Lung (tissue), 11 donors: ENCODE measurements at regions not wholly inside any gene's neighbourhood (a gene's known extent, or its start where the extent isn't known, plus 50 kb on each side); places are given as distances from the start of the nearest gene placed in this dataset.
"Not testable (repeated sequence)": the region's sequence is repeated elsewhere in the genome, so short reads cannot be mapped to it uniquely, and the experiment has no call there.

Experiments
- ATAC-seq: fragments of 200-7000 bp; cut with Tn5 transposase; one replicate; pipeline ENCODE4 v1.9.1; 2020; ENCODE audit warnings: moderate number of reproducible peaks; ENCODE audit not compliant: insufficient read depth, low FRiP score
- DNase-seq, 3 donors: peaks; one replicate each; pipeline ENCODE4 v3.0.0-alpha.2; 2013 to 2017
- H3K27ac ChIP-seq, 2 donors: one replicate each; pipeline ENCODE4 v1.5.1; 2013; ENCODE audit warnings: mild to moderate bottlenecking in 2 of 2, moderate library complexity in 2 of 2, control low read depth in 1 of 2, inconsistent platforms in 1 of 2, low read depth in 1 of 2, low read length in 1 of 2
- H3K27me3 ChIP-seq, 3 donors: one replicate each; pipeline ENCODE4 v1.5.1; 2013; ENCODE audit warnings: low read length in 2 of 3; ENCODE audit not compliant: control insufficient read depth in 3 of 3, insufficient read depth in 3 of 3
- H3K36me3 ChIP-seq, 4 donors: one replicate each; pipeline ENCODE4 v1.5.1; 2013; ENCODE audit warnings: low read length in 4 of 4, mild to moderate bottlenecking in 1 of 4, moderate library complexity in 1 of 4; ENCODE audit not compliant: control insufficient read depth in 4 of 4, insufficient read depth in 4 of 4
- H3K4me1 ChIP-seq, 5 donors: one replicate each; pipeline ENCODE4 v1.5.1; 2013; ENCODE audit warnings: low read length in 5 of 5, mild to moderate bottlenecking in 2 of 5, moderate library complexity in 1 of 5; ENCODE audit not compliant: control insufficient read depth in 5 of 5, insufficient read depth in 5 of 5
- H3K4me3 ChIP-seq: one replicate; pipeline ENCODE4 v1.5.1; 2013; ENCODE audit warnings: mild to moderate bottlenecking, control low read depth, moderate library complexity
- H3K9ac ChIP-seq, 2 donors: one replicate each; pipeline ENCODE4 v1.5.1; 2013; ENCODE audit warnings: low read length in 2 of 2, control low read depth in 1 of 2; ENCODE audit not compliant: insufficient read depth in 1 of 2
- H3K9me3 ChIP-seq, 4 donors: one replicate each; pipeline ENCODE4 v1.5.1; 2013; ENCODE audit warnings: low read length in 3 of 4, mild to moderate bottlenecking in 1 of 4, moderate library complexity in 1 of 4; ENCODE audit not compliant: control insufficient read depth in 4 of 4, insufficient read depth in 3 of 4
- WGBS, 2 donors: extraction: QIAGEN DNeasy Blood & Tissue Kit; methylation state at CpG; one replicate each; pipeline ENCODE4 v1.1.7; 2013; 5-methylcytosine and 5-hydroxymethylcytosine counted together
- TF ChIP-seq, protein P1 (sequence below): IDR thresholded peaks from 2 replicates; pipeline ENCODE4 v1.5.1; 2012; ENCODE audit warnings: mild to moderate bottlenecking; ENCODE audit errors: control extremely low read depth, extremely low read depth
- donor health status: control.
- donor health status: control.
- donor health status: Bipolar disorder and iron deficiency.
- donor health status: healthy.
- donor health status: DM: yes; HTN: yes; CAD: no.

DNA sequence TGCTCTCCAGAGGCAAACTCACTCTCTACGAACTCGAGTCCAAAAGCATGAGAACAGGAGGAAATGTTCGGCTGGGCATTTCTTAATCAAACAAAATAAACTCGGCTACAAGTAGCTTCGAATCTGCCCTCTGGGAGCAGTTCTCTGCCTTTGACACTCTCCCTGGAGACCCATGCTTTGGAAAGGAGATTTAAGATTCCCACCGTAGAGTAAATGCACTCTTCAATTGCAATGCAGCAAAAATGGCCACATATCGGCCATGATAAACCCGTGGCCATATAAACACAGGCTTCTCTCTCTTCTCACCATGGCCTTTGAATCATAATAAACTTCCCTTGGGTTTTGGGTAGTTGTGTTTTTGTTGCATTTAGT, 215.4 kb downstream of the TOMM20 start:
- Histone ChIP-seq H3K27me3 (no peaks in the 10 kb centered on the region), H3K4me1 (peaks cover 8 to 26% (median 17%) of the 10 kb centered on the region in 5 donors), H3K9ac (no peak overlapping the region), H3K36me3 (no peaks in the 10 kb centered on the region), H3K27ac (peak overlapping the region; percentile 38 to 86), H3K4me3 (no peak overlapping the region), H3K9me3 (no peaks in the 10 kb centered on the region)
- DNase-seq (no peak), ATAC-seq (no peak)
- TF ChIP-seq, protein P1, sequence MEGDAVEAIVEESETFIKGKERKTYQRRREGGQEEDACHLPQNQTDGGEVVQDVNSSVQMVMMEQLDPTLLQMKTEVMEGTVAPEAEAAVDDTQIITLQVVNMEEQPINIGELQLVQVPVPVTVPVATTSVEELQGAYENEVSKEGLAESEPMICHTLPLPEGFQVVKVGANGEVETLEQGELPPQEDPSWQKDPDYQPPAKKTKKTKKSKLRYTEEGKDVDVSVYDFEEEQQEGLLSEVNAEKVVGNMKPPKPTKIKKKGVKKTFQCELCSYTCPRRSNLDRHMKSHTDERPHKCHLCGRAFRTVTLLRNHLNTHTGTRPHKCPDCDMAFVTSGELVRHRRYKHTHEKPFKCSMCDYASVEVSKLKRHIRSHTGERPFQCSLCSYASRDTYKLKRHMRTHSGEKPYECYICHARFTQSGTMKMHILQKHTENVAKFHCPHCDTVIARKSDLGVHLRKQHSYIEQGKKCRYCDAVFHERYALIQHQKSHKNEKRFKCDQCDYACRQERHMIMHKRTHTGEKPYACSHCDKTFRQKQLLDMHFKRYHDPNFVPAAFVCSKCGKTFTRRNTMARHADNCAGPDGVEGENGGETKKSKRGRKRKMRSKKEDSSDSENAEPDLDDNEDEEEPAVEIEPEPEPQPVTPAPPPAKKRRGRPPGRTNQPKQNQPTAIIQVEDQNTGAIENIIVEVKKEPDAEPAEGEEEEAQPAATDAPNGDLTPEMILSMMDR: no peak
- 63 to 86% methylated on average over 8 of the region's 8 CpGs for whole genome bisulfite sequencing, 2 donors

GRCh38 chr1:234912548-234913277, 215.9 kb downstream of the TOMM20 start:
- Histone ChIP-seq H3K4me3 (no peak overlapping the region), H3K27me3 (no peaks in the 10 kb centered on the region), H3K9me3 (no peaks in the 10 kb centered on the region), H3K4me1 (peaks cover 6 to 24% (median 19%) of the 10 kb centered on the region in 5 donors), H3K27ac (peak overlapping the region; percentile 34 to 86), H3K36me3 (no peaks in the 10 kb centered on the region), H3K9ac (no peak overlapping the region)
- WGBS, 2 donors: 62 to 77% methylated on average over 9 of the region's 9 CpGs
- ATAC-seq (peak; percentile 30), DNase-seq (no peak)
- TF ChIP-seq, protein P1: no peak

GRCh38 chr1:234911787-234912186, 216.8 kb downstream of the TOMM20 start:
- H3K4me1 ChIP-seq: peaks cover 6 to 27% (median 22%) of the 10 kb centered on the region in 5 donors
- DNase-seq: peak in 2 of 3 donors; percentile 22 to 36

GRCh38 chr1:234911136-234911535, 217.5 kb downstream of the TOMM20 start:
- WGBS, 2 donors: 83 to 88% methylated on average over 5 of the region's 5 CpGs
- DNase-seq, H3K27ac ChIP-seq, H3K9me3 ChIP-seq, ATAC-seq, H3K36me3 ChIP-seq, H3K9ac ChIP-seq, H3K4me3 ChIP-seq, H3K27me3 ChIP-seq: not testable (repeated sequence)
- peaks cover 6 to 25% (median 21%) of the 10 kb centered on the region in 5 donors for H3K4me1 ChIP-seq

More at GRCh38 chr1:234911787-234912186, 216.8 kb downstream of the TOMM20 start:
- Histone ChIP-seq H3K4me3 (no peak overlapping the region), H3K27me3 (no peaks in the 10 kb centered on the region), H3K9ac (no peak overlapping the region), H3K27ac (peak overlapping the region; percentile 64 to 86), H3K9me3 (no peaks in the 10 kb centered on the region), H3K36me3 (no peaks in the 10 kb centered on the region)
- ATAC-seq: no peak
- WGBS, 2 donors: 24 to 46% methylated on average over 8 of the region's 8 CpGs
- TF ChIP-seq, protein P1: no peak
